Glutamatergic neuron (in vitro differentiated cells): ENCODE measurements at regions not wholly inside any gene's neighbourhood (a gene's known extent, or its start where the extent isn't known, plus 50 kb on each side); places are given as distances from the start of the nearest gene placed in this dataset. TPM values are rescaled to one million over a fixed set of nuclear protein-coding genes. Genes with fewer than 3 reads are reported as not detected.

Source experiments
- DNase-seq: peaks from one replicate; pipeline ENCODE4 v3.0.0; 2022
- H3K27ac Mint-ChIP-seq: one replicate; pipeline ENCODE4 v1.8.0; 2020; ENCODE audit warnings: mild to moderate bottlenecking, mixed read lengths, inconsistent platforms; ENCODE audit not compliant: unreplicated experiment
- H3K27me3 Mint-ChIP-seq: one replicate; pipeline ENCODE4 v1.8.0; 2020; ENCODE audit warnings: mild to moderate bottlenecking, moderate library complexity, mixed read lengths, inconsistent platforms; ENCODE audit not compliant: unreplicated experiment
- H3K36me3 Mint-ChIP-seq: one replicate; pipeline ENCODE4 v1.8.0; 2020; ENCODE audit warnings: mild to moderate bottlenecking, mixed read lengths, inconsistent platforms; ENCODE audit not compliant: unreplicated experiment
- H3K4me1 Mint-ChIP-seq: one replicate; pipeline ENCODE4 v1.8.0; 2020; ENCODE audit warnings: mild to moderate bottlenecking, low read depth, mixed read lengths, inconsistent platforms; ENCODE audit not compliant: unreplicated experiment
- H3K4me3 Mint-ChIP-seq: one replicate; pipeline ENCODE4 v1.8.0; 2020; ENCODE audit warnings: mild to moderate bottlenecking, mixed read lengths, inconsistent platforms; ENCODE audit not compliant: unreplicated experiment
- H3K9me3 Mint-ChIP-seq: one replicate; pipeline ENCODE4 v1.8.0; 2020; ENCODE audit warnings: mild to moderate bottlenecking, moderate library complexity, mixed read lengths, inconsistent platforms; ENCODE audit not compliant: unreplicated experiment
- CTCF ChIP-seq: fragments of 200-600 bp; sonication (generic); IDR thresholded peaks from one replicate; pipeline ENCODE4 v1.5.0; 2021; ENCODE audit not compliant: partially characterized antibody, unreplicated experiment
- microRNA-seq: library from miRNA; unstranded; fragments of <30 nt; microRNA quantifications from one replicate; pipeline ENCODE4, GENCODE V29; 2020; ENCODE audit not compliant: unreplicated experiment

GRCh38 chr1:168370586-168370985 lies 89.9 kb downstream of the TBX19 start:
- Mint-ChIP-seq H3K9me3 (no peaks in the 10 kb centered on the region), H3K27me3 (no peaks in the 10 kb centered on the region), H3K4me1 (peaks cover 6% of the 10 kb centered on the region)

GRCh38 chr1:168369655-168370054 lies 89.0 kb downstream of the TBX19 start:
- Mint-ChIP-seq H3K27ac (no peak overlapping the region), H3K36me3 (no peaks in the 10 kb centered on the region), H3K27me3 (peaks cover 2% of the 10 kb centered on the region), H3K4me1 (peaks cover 6% of the 10 kb centered on the region), H3K4me3 (no peak overlapping the region), H3K9me3 (no peaks in the 10 kb centered on the region)
- DNase-seq = no peak
- TF ChIP-seq CTCF = no peak

More at GRCh38 chr1:168370586-168370985, 89.9 kb downstream of the TBX19 start:
- no peaks in the 10 kb centered on the region for H3K36me3 Mint-ChIP-seq
- DNase-seq = no peak
- no peak for TF ChIP-seq CTCF
- H3K4me3 Mint-ChIP-seq = no peak overlapping the region
- no peak overlapping the region for H3K27ac Mint-ChIP-seq

DNA sequence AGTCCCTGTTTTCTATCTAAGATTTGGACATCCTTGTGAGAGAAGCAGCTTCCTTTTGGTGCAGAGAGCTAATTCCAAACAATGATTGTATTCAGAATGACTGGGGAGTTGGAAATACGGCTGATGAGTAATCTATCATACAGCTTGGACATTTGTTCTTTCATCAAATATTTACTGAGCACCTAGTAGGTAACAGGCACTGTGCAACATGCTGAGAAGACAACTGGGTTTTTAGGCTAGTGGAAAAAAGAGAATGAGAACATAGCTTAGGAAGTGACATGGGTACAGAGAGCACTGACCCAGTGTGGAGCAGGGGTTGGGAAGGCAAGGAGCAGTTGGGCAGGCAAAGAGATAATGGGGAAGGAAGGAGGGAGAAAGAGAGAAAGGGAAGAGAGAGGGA lies 87.5 kb downstream of the TBX19 start:
- Mint-ChIP-seq H3K27ac (no peak overlapping the region), H3K36me3 (no peaks in the 10 kb centered on the region), H3K4me3 (no peak overlapping the region), H3K9me3 (no peaks in the 10 kb centered on the region), H3K27me3 (peaks cover 2% of the 10 kb centered on the region), H3K4me1 (peaks cover 6% of the 10 kb centered on the region)
- DNase-seq = no peak
- TF ChIP-seq CTCF = no peak

GRCh38 chr1:168365719-168366479 lies 85.2 kb downstream of the TBX19 start:
- DNase-seq = no peak
- H3K4me1 Mint-ChIP-seq = peaks cover 6% of the 10 kb centered on the region
- H3K27ac Mint-ChIP-seq = no peak overlapping the region
- H3K9me3 Mint-ChIP-seq = no peaks in the 10 kb centered on the region
- peaks cover 2% of the 10 kb centered on the region for H3K27me3 Mint-ChIP-seq
- H3K36me3 Mint-ChIP-seq = no peaks in the 10 kb centered on the region
- no peak for TF ChIP-seq CTCF
- H3K4me3 Mint-ChIP-seq = no peak overlapping the region

Small RNA genes lying in the stretch of these regions (microRNA-seq; reads per million reads assigned to microRNA genes)
- gene MIR557 = not detected
